GM23248 (cell line): ENCODE measurements at regions not wholly inside any gene's neighbourhood (a gene's known extent, or its start where the extent isn't known, plus 50 kb on each side); places are given as distances from the start of the nearest gene placed in this dataset.

Experiments
- DNase-seq: peaks from one replicate; pipeline ENCODE4 v3.0.0-alpha.2; 2015
- H2AFZ ChIP-seq: fragments of 200-600 bp; sonication (generic); 2 replicates; pipeline ENCODE4 v1.6.1; 2016; ENCODE audit warnings: antibody characterized with exemption
- H3F3A ChIP-seq: fragments of 200-600 bp; sonication (generic); 2 replicates; pipeline ENCODE4 v1.6.1; 2016; ENCODE audit warnings: mild to moderate bottlenecking, antibody characterized with exemption, mixed run types; ENCODE audit not compliant: insufficient read depth
- H3K27ac ChIP-seq: fragments of 200-600 bp; sonication (generic); 2 replicates; pipeline ENCODE4 v1.5.1; 2016; ENCODE audit warnings: mild to moderate bottlenecking
- H3K27me3 ChIP-seq: fragments of 200-600 bp; sonication (generic); replicated peaks from 2 replicates; pipeline ENCODE4 v1.6.1; 2016; ENCODE audit warnings: mild to moderate bottlenecking; ENCODE audit not compliant: insufficient read depth
- H3K36me3 ChIP-seq: fragments of 200-600 bp; sonication (generic); 2 replicates; pipeline ENCODE4 v1.6.1; 2016; ENCODE audit warnings: low read depth, mild to moderate bottlenecking
- H3K4me1 ChIP-seq: fragments of 200-600 bp; sonication (generic); 2 replicates; pipeline ENCODE4 v1.6.1; 2016; ENCODE audit warnings: mild to moderate bottlenecking; ENCODE audit not compliant: insufficient read depth
- H3K4me2 ChIP-seq: fragments of 200-600 bp; sonication (generic); one replicate; pipeline ENCODE4 v1.6.1; 2016; ENCODE audit warnings: mild to moderate bottlenecking; ENCODE audit not compliant: unreplicated experiment
- H3K4me3 ChIP-seq: fragments of 200-600 bp; sonication (generic); 2 replicates; pipeline ENCODE4 v1.5.1; 2016; ENCODE audit warnings: mild to moderate bottlenecking
- H3K79me2 ChIP-seq: fragments of 200-600 bp; sonication (generic); 2 replicates; pipeline ENCODE4 v1.6.1; 2016; ENCODE audit warnings: mild to moderate bottlenecking; ENCODE audit not compliant: insufficient read depth
- H3K9ac ChIP-seq: fragments of 200-600 bp; sonication (generic); 2 replicates; pipeline ENCODE4 v1.6.1; 2016; ENCODE audit warnings: mild to moderate bottlenecking
- H3K9me2 ChIP-seq: fragments of 200-600 bp; sonication (generic); 2 replicates; pipeline ENCODE4 v1.6.1; 2016; ENCODE audit warnings: mixed run types, mild to moderate bottlenecking, moderate library complexity; ENCODE audit not compliant: insufficient read depth
- H3K9me3 ChIP-seq: fragments of 200-600 bp; sonication (generic); one replicate; pipeline ENCODE4 v1.6.1; 2017; ENCODE audit warnings: low read depth
- H4K20me1 ChIP-seq: fragments of 200-600 bp; sonication (generic); 2 replicates; pipeline ENCODE4 v1.6.0; 2016; ENCODE audit not compliant: insufficient read depth
- EZH2 ChIP-seq: fragments of 200-600 bp; sonication (generic); IDR thresholded peaks from 2 replicates; pipeline ENCODE4 v1.6.1; 2018; ENCODE audit warnings: antibody characterized with exemption, mild to moderate bottlenecking; ENCODE audit not compliant: insufficient read depth, poor library complexity, severe bottlenecking
- EZH2phosphoT487 ChIP-seq: fragments of 200-600 bp; sonication (generic); IDR thresholded peaks from 2 replicates; pipeline ENCODE4 v1.6.1; 2018; ENCODE audit warnings: antibody characterized with exemption, moderate library complexity, mild to moderate bottlenecking, low read depth; ENCODE audit not compliant: insufficient read depth
- WGBS, 2 experiments: methylation state at CpG; one replicate each; pipeline ENCODE4 v1.1.6; 2015 to 2017; ENCODE audit warnings: low lambda C conversion rate in 2 of 2, low coverage in 1 of 2; ENCODE audit errors: missing lambda C conversion rate in 2 of 2; 5-methylcytosine and 5-hydroxymethylcytosine counted together
- in situ Hi-C: fragments of 300-500 bp; cut with MboI; formaldehyde crosslinking; loops from 2 replicates; pipeline ENCODE4 v1.15.0; 2020

DNA sequence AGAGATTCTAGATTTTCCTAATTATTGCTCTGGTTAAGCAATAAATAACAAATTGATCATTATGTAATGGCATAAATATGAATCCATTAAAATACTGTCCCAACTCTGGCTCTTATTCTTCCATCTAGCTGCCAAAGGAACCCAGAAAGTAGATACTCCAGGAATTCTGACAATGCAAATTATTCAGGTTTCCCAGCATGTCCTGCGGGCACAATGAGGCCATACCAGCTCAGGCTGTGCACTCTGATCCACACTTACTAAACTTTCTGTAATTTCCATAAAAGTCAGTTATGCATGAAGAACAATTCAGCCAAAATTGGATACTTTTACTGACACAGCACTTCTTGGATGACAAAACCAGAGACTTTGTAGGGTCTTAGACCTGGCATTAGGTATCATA is 576.3 kb downstream of the KCNH5 start:
- Histone ChIP-seq H3K9me2 (no peaks in the 10 kb centered on the region), H3K4me2 (no peak overlapping the region), H2AFZ (no peak overlapping the region), H3K9ac (no peak overlapping the region), H3K4me3 (no peak overlapping the region), H3K27me3 (no peaks in the 10 kb centered on the region), H3K36me3 (no peaks in the 10 kb centered on the region), H3K9me3 (no peaks in the 10 kb centered on the region), H3K79me2 (no peaks in the 10 kb centered on the region), H3K4me1 (no peaks in the 10 kb centered on the region), H3F3A (no peaks in the 10 kb centered on the region), H4K20me1 (no peaks in the 10 kb centered on the region), H3K27ac (no peak overlapping the region)
- no peak for TF ChIP-seq EZH2
- TF ChIP-seq EZH2phosphoT487 = no peak
- DNase-seq = no peak
- WGBS, 2 experiments = 3 to 8% methylated on average over 1 of the region's 1 CpG
- in situ Hi-C loops = no loop called here

- Histone ChIP-seq H3K9me3 (no peaks in the 10 kb centered on the region), H3K36me3 (no peaks in the 10 kb centered on the region), H3K4me2 (no peak overlapping the region), H3K4me1 (no peaks in the 10 kb centered on the region), H3F3A (no peaks in the 10 kb centered on the region), H4K20me1 (no peaks in the 10 kb centered on the region), H3K27ac (no peak overlapping the region), H3K27me3 (no peaks in the 10 kb centered on the region), H3K9ac (no peak overlapping the region), H2AFZ (no peak overlapping the region), H3K4me3 (no peak overlapping the region), H3K9me2 (no peaks in the 10 kb centered on the region), H3K79me2 (no peaks in the 10 kb centered on the region)
- no peak for TF ChIP-seq EZH2phosphoT487
- TF ChIP-seq EZH2 = no peak
- no peak for DNase-seq
- WGBS, 2 experiments = 26 to 30% methylated on average over 4 of the region's 4 CpGs
- in situ Hi-C loops = no loop called here
Measured at GRCh38 chr14:62470935-62471334, 574.3 kb downstream of the KCNH5 start.

DNA sequence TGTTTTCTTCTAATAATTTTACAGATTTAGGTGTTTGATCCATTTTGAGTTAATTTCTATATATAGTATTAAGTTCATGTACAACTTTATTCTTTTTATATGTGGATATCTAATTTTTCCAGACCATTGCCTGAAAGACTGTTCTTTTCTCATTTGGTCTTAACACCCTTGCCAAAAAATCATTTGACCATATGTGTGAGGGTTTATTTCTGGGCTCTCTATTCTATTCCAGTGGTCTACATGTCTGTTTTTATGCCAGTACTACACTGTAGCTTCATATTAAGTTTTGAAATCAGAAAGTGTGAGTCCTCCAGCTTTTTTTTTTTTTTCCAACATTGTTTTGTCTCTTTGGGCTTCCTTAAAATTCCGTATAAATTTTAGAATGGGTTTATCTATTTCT is 554.1 kb downstream of the KCNH5 start:
- H3K27me3 ChIP-seq = no peaks in the 10 kb centered on the region
- no peaks in the 10 kb centered on the region for H3K9me2 ChIP-seq
- no peak overlapping the region for H3K4me2 ChIP-seq
- no peaks in the 10 kb centered on the region for H3K9me3 ChIP-seq
- H3K36me3 ChIP-seq = no peaks in the 10 kb centered on the region
- TF ChIP-seq EZH2 = no peak
- TF ChIP-seq EZH2phosphoT487 = no peak
- no peaks in the 10 kb centered on the region for H3K4me1 ChIP-seq
- in situ Hi-C loops = no loop called here
- no peak overlapping the region for H3K27ac ChIP-seq
- H3K9ac ChIP-seq = no peak overlapping the region
- no peak overlapping the region for H3K4me3 ChIP-seq
- no peaks in the 10 kb centered on the region for H4K20me1 ChIP-seq
- 6 to 13% methylated on average over 1 of the region's 1 CpG for WGBS, 2 experiments
- H2AFZ ChIP-seq = no peak overlapping the region
- DNase-seq = no peak
- no peaks in the 10 kb centered on the region for H3F3A ChIP-seq
- H3K79me2 ChIP-seq = no peaks in the 10 kb centered on the region

GRCh38 chr14:62497708-62498107 is 547.5 kb downstream of the KCNH5 start:
- Histone ChIP-seq H3K27me3 (no peaks in the 10 kb centered on the region), H3F3A (no peaks in the 10 kb centered on the region), H3K9me3 (no peaks in the 10 kb centered on the region), H3K9me2 (no peaks in the 10 kb centered on the region), H2AFZ (no peak overlapping the region), H3K27ac (no peak overlapping the region), H3K4me3 (no peak overlapping the region), H3K4me1 (no peaks in the 10 kb centered on the region), H3K36me3 (no peaks in the 10 kb centered on the region), H4K20me1 (no peaks in the 10 kb centered on the region), H3K4me2 (no peak overlapping the region), H3K79me2 (no peaks in the 10 kb centered on the region), H3K9ac (no peak overlapping the region)
- no peak for TF ChIP-seq EZH2
- no peak for TF ChIP-seq EZH2phosphoT487
- no peak for DNase-seq
- WGBS, 2 experiments = 0 to 8% methylated on average over 1 of the region's 1 CpG
- in situ Hi-C loops = no loop called here

- Histone ChIP-seq H3K4me3 (no peak overlapping the region), H3K4me2 (no peak overlapping the region), H3K79me2 (no peaks in the 10 kb centered on the region), H2AFZ (no peak overlapping the region), H3F3A (no peaks in the 10 kb centered on the region), H3K9me3 (no peaks in the 10 kb centered on the region), H3K27ac (no peak overlapping the region), H4K20me1 (no peaks in the 10 kb centered on the region), H3K36me3 (no peaks in the 10 kb centered on the region), H3K27me3 (no peaks in the 10 kb centered on the region), H3K9ac (no peak overlapping the region), H3K9me2 (no peaks in the 10 kb centered on the region), H3K4me1 (no peaks in the 10 kb centered on the region)
- in situ Hi-C loops = no loop called here
- 5 to 17% methylated on average over 1 of the region's 1 CpG for WGBS, 2 experiments
- no peak for TF ChIP-seq EZH2
- no peak for TF ChIP-seq EZH2phosphoT487
- no peak for DNase-seq
Measured at GRCh38 chr14:62501021-62501750, 544.1 kb downstream of the KCNH5 start.
